ENCODE measurements at regions not wholly inside any gene's neighbourhood (a gene's known extent, or its start where the extent isn't known, plus 50 kb on each side); places are given as distances from the start of the nearest gene placed in this dataset.

DNA sequence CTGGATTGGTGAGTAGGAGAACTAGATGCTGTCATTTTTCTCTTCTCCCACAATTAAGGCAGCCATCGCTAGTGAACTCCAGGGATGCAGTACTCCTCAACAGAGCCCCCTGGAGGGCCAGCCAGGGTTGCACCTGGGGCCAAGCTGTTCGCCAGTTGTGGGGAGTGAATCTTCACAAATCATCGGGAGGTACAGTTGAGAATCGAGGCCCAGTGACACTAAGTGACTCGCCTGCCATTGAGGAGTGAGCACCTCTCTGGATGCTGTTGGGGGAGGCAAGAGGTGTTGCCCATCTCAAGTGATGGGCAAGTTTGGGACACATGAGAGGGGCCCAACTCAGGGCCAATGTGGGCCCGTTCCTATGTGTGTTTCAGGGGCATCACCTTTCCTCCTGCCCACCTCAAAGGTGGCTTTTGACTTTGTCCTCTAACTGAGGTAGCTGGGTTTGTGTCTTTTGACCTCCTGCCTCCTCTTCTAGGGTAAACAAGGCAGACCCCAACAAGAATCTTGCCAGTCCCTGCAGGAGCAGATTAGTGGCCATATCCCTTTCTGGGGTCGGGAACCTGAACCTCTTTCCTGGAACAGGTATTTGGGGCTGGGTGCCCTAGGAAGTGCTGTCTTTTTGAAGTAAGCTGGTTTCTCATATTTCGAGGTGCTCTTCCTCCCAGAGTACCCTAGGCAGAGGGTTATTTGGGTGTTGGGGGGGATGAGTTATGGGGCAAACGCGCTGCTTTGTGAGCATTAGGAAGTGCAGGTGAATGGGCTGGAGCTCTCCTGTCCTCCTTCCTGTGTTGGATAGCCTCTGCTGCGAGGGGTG, 181.2 kb downstream of the MACROH2A1 start:
- no peak for DNase-seq

DNA sequence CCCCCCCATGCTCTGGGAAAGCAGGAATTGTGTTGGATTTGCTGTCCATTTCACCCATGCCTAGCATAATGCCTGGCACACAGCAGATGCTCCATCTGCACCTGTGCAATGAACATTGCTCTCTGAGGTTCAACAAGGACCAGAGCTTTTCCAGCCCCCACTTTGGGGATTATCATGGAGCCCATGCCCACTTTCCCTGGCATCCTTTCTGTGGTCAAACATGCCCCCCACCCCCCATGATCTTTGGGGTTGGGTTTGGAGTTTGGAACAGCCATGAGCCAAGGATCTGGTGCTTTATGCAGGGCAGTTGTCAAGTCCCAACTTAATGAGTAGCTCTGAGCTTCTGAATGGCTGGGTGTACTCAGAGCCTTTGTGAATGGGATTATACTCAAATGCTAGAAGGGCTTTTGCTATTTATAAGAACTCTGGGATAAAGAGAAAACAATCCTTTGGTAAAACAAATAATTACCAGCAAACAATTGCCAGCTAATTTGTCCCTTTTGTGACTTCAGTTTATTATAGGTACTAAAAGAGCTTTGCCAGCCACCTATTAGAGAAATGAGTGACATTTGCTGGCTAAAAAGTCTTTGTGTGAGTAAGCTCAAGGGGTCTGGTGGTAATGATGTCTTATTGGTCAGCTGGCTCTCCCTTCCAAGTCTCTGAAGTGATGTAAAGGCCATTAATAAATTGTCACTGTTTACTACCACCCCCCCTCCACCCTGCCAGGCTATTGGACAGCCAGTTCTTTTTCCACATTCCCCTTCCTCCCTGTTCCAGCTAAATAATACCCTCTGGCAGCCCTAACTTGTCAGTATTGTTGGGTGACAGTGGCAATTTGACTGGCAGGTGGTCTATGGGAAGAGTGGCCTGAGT, 182.3 kb downstream of the MACROH2A1 start:
- DNase-seq: no peak

DNA sequence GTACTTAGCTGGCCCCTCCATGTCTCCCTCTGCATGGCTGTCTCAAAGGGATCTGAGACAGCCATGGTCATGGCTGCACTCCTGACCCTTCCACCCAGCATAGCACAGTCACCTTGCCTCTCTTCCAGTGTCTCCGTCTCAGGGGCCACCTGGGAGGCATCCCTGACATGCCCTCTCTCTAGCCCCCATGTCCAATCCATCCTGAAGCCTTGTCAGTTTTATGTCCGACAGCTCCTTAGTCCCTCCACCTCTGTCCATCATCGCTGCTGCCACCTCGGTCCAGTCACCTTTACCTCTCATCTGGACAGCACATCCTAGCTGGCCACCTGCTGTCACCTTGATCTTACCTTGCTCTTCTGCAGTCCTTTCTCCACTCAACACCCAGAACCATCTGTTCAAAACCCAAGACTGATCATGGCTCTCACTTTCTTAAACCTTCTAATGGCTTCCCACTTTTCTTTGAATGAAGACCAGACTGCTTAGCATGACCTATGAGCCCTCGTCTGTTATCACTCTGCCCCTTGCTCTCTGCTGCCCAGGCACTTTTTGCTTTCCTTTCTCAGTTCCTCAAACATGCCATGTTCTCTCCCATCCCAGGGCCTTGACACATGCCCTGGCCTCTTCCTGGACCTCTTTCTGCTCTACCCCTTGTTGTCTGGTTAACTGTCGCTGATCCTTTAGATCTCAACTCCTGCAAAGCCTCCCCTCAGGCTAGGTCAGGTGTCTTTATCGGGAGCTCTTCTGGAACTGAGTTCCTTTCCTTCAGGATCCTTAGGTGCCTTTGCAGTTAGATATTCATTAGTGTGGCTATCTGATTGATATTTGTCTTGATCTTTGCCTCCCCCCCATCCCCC, 181.8 kb upstream of the PITX1 start:
- DNase-seq: no peak

DNA sequence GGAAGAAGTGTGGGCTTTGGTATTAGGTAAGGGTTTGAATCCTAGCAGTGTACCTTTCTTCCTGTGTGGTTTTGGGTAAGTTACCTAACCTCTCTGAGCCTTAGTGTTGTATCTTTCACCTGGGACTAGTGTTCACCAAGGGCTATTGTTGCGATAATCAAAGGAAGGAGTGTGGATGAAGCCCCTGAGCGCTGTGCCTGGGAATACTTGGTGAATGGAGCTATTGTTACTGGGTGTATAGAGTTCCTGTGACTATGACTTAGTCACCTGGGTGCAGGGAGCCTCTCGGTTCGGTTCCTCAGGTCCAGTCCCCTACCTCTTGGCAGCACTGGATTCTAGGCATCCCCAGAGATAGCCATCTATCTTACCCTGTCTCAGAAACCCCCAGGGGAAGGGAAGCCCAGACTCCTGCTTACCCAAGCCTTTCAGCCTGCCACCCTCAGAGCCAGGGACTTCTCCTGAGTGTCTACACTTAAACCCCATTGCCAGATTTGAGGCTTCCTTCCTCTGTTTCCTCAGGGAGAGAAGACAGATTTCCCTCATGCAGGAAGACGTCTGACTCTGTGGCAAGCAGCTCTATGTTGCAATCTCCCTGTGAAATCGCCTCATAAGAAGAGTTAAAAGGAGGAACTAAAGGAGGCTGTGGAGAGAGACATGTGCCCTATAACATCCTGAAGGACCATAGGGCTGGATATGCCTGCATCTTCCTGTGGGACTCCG, 181.0 kb upstream of the PITX1 start:
- DNase-seq: peak; percentile 44

DNA sequence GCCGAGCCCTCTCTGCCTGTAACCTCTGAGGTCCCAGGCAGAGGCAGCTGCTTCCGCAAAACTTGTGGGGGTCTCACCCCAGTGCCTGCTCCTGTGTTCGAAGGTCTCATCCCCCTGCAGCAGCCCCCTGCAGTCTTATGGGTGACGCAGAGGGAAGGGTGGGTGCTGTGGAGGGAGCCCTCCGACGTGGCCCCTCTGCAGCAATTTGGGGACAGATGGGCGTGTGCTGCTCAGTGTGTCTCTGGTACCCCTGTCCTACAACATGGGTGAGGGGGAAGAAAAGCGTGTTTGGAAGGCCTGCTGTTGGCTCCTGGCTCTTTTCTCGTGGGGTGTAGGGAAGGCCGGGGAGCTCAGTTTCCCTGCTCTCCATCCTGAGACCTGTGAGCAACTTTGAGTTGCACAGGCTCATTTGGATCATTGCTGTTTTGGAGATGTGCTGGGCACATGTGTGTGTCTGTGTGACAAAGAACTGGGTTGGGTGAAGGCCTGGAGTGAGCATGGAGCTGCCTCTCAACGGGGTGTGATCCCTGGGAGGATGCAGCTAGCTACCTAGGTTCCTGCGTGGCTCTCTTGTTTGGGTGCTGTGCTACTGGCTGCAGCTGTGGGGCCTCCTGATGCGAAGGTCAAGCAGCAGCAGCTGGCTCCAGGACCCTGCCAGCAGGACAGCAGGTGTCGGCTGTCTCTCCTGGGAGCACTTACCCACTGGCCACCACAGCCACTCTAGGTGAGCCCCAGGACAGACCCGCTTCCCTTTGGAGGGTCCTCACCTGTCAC, 179.6 kb upstream of the PITX1 start:
- DNase-seq: no peak

DNA sequence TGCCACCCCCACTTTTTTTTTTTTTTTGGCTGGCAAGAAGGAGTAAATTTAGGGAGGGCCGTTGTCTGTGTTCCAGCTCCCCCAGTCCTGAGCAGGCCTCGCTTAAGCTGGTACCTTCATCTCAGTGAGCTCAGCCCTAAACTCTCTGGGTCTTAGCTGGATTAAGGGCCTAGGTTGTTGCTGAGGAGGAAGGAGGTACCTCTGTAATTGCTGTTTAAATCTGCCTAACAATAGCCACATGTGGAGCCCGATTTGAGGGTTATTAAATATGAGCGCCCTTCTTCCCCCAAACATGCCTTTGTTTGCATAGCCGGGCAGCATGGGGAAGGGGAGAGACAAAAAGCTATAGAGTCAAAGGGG, 179.0 kb upstream of the PITX1 start:
- DNase-seq: no peak

DNA sequence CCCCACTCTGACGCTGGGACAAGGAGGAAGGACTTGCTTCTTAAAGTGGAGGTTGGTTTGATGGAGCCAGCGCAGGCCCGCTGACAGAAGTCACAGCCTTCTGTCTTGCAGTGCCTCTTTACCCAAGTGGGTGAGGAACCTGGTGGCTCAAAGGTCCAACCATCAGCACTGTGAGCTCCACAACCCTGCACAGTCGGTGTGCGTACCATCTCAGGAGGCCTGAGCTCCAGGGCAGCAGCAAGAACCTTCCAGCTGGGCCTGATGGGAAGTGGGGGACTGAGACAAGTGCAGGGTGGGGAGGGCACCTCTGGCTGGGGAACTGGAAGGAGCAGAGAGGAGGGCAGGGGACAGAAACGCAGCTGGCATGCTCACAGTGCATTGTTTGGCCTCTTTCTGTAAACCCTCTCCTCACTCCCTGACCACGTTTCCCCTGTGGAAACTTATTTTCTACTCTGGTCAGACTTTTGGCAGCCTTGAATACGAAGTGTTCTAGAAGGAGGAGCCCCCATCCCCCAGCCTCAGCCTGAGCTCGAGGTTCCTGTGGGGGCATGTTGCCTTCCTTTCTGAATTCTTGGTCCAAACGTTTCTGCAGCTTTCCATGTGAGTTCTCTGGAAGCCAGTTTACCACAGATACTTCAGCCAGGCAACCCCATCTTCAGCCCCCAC, 178.5 kb upstream of the PITX1 start:
- no peak for DNase-seq

DNA sequence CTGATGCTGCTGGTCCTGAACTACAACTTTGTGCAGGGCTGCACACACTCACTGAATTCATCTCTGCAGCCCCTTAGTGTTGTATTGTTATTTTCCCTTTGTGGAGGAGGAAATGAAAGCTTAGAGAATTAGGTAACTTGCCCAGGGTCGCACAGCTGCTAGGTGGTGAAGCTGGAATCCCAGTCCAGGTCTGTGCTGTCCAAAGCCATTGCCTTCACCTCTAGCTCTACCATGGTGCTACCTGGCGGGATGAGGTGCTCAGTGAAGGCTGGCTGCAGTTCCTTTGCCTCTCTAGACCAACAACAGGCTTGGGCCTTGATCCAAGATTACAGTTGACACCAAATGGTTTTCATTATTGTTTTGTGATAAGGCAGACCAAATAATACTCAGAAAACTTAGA, 177.8 kb upstream of the PITX1 start:
- no peak for DNase-seq

DNA sequence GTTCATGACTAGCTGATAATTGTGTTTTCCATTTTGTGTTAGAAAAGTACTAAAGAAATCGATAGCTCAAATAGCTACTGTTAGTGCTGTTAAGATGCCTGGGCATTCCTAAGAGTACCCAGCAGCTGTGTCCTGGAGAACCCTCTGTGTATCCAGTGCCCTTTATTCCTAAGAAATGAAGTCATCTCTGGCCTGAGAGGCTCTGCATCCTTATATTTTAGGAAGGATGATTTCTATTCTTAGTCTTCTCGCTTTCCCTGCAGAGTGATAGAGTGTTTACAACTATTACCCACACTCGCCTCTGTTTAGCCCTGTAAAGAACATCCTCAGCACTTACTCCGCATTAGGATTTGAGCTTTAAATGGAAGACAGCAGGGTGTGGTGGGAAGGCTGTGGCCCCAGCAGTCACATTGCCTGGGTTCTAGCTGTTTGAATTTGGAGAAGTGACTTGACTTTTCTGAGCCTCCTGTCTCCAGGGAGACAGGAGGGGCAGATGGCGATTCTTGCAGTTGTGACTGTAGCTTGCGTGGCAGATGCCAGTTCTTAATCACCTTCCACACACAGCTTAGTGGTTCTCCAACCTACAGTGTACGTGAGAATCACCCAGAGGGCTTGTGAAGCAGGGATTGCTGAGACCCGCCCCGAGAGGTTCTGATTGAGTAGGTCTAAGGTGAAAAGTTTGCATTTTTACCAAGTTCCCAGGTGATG, 177.2 kb upstream of the PITX1 start:
- peak; percentile 21 for DNase-seq

DNA sequence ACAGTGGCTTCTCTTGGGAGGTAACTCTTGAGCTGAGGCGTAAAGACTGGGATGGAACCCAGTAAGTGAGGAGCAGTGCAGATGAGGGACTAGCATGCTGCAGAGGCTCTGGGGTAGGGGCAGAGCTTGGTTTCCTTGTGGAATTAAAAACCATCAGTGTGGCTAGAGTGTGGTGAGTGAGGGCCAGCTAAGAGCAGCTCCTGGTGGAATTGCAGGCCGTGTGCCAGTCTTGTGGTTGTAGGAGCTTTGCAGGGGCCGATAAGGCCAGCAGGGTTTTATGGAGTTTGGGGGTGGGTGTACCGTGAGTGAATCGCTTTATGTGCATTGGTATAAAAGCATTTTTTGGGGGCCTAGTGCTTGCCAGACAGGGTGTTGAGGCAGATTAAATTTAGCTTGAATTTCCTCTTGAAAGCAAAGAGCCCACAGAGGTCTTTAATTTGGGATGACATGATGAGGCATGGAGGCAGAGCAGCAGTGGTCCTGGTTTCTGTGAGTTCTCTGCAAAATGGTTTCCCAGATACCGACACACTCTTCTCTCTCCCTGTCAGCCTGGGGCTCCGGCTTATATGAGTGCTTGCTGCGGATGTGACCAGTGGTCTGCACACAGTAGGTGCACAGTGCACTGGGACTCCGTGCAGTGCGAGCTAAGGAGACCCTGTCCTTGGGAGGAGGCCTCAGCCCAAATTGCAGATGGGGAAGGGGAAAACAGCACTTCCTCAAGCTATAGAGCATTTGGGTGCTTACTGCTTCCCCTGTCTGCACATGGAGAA, 176.4 kb upstream of the PITX1 start:
- no peak for DNase-seq

DNA sequence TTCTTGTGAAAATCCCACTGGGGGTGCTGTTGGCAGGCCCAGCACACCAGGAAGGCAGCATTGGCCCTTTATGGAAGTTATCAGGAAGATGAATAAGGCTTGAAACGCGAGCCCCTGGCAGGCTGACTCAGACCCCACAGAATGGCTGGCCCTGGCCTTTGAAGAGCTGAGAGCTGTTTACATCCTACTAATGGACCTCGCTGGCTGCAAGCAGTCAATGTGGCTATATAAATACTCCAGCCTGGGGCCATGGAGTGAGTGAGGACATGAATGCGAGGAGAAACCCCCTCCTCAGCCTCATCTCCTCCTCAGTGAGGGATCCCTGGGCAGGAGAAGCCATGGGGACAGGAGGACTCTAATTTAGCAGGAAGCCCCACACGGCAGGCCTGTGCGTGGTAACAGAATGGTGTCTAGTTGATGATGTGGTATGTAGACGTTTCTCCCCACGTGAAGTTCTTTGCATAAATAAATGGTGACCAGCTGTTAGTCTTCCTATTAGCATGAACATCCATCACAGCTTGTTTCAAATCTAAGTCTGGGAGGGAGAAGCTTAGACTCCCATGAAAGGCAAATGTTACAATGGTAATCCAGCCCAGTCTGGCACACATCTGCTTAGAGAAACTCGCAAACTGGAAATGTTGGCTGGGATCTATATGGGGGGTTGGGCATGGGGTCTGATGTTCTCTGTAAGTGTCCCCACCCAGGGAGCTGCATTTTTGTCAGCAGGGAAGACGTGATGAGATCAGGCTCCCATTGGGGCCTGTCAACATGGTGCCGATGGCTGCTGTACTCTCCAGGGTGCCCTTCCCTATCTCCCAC, 175.1 kb upstream of the PITX1 start:
- DNase-seq: peak; percentile 99

DNA sequence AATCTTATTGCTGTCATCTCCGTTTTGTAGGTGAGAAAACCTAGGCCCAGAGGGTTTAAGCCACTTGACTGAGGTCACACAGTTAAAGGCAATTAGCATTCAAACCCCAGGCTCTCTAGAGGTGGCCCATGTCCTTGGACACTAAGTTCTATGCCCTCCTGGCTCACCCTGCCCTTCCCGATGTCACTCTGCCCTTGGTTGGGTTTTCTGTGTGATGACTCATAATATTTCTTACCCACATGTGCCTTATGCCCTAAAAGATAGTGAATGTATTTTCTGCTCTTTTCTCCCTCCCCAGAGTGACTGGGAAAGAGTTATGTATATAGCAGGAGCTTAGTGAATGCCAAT, 174.5 kb upstream of the PITX1 start:
- no peak for DNase-seq

DNA sequence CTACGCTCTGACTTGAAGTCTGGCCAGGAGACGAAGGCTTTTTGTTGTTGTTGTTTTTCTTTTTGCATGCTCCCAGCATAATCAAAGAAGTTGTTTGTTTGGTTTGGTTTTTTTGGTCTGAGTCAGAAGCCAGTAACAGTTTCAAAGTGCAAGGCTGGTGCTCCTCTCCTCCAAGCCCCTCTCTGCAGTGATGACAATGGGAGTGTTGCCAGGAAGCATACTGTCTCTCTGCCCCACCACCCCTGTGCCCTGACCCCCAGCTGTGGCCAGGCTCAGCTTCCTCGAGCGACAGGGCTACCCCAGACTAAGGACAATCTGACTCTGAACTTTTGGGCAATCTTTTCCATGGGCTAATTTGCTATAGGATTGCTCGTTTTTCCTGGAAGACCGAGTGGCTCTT, 173.8 kb upstream of the PITX1 start:
- no peak for DNase-seq

DNA sequence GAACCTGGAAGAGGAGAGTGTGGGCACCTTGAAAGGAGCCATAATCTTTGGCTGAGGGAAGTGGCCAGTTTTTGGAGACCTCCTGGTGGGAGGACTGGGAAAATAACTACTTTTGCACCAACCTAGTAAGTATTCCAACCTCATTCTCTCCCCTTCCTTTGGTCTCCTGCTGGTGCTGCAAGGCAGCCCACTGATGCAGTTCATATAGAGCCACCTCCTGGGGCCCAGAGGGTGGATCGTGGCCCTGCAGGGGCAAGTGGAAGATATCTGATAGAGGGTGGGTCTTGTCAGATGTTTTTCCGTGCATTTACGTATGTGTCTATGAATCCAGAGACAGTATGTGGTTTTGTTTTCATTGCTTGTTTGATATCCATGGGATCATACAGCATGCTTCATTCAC, 172.8 kb upstream of the PITX1 start:
- DNase-seq: no peak

DNA sequence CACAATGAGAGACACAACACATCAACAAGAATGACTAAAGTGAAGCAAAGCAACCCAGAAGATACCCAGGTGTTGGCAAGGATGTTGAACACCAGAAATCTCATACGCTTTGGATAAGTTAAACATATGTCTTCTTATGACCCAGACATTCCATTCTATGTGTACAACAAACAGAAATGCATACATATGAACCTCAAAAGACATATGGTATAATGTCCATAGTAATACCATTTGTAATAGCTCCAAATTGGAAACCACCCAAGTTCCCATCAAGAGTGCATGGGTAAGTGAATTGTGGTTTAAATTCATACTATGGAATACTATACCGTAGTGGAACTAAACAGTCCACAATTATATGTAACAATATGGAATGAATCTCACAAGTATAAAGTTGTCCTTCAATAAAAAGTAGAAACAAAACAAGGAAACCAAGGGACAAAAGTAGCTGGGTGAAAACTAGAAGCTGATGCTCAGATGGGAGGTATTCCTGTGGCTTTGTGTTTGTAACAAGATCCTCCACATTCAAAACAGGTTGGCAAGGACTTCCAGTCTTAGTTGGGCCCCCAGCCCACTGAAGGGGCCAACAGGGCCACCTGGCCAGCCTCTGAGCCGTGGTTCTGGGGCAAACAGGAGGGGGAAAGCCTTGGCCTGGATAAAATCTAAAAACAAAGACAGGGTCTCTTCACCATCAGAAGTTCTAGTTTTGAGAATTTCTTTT, 171.8 kb upstream of the PITX1 start:
- DNase-seq: peak; percentile 85

DNA sequence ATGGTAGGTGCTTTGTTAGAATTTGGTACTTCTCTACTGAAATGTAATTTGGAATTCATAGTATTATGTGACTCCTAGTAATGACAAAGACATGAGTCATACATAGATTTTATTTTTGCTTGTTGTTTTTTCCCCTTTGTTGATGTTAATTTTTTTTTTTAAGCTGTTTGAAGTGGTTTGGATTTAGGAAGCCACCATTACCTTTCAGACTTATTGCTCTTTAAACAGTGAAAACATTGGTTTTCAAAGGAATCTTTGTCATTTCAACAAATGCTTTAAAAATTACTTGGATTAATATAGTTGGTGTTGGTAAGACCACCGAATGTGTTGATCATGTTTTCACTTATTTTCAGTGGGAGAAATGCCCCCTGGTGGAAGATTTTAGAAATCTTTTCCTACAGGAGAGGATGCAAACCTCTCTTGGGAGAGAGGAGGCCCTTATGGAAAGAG, 170.1 kb upstream of the PITX1 start:
- peak; percentile 77 for DNase-seq

DNA sequence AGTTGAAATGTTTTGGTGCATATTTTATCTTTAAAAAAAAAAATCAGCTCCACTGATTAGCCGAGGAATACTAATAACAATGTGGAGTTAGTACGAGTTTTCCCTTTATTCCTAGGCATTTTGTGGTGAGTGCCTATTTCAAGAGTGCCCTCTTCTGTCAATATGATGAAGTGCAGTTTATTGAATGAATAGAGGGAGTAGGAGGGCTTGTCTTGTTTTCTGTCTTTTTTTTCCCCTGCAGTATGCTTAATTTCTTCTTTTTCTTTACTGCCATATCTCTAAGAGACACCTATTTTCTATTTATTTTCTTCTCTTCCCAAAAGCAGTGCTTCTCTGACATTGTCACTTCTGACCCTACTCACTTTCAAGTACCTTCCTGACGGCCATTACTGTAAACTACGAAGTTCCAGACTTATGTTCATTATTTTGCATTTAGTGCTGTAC, 169.6 kb upstream of the PITX1 start:
- peak; percentile 61 for DNase-seq

DNA sequence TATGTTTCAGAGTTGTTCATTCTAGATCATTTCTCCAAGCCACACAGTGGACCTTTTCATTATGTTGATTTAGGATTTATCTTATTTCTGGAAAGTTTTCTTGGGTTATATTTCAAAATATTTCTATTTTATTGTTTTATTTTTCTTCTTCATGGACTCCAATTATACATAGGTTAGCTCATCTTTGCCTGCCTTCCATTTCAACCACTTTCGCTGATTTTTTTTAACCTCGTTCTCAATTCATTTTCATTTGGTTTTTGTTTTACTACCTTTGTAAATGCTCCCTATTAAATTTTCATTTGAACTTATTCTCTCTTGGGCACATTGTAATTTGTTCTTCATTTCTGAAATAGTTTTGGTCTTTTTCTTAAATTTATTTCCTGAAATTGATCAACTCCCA, 169.0 kb upstream of the PITX1 start:
- DNase-seq: no peak
